ENCODE measurements at regions not wholly inside any gene's neighbourhood (a gene's known extent, or its start where the extent isn't known, plus 50 kb on each side); places are given as distances from the start of the nearest gene placed in this dataset.

- H3K4me1 ChIP-seq (ENCODE audit: control insufficient read depth in 2 of 3, insufficient read depth in 2 of 3, low read depth in 1 of 3, low read length in 3 of 3), result no peaks in the 10 kb centered on the region
- H3K9ac ChIP-seq (ENCODE audit: low read length in 3 of 3), result no peak overlapping the region
- H3K9me3 ChIP-seq (ENCODE audit: control insufficient read depth in 2 of 3, insufficient read depth in 1 of 3, low read length in 3 of 3), result peaks cover 0 to 3% (median 0%) of the 10 kb centered on the region in 3 donors
- no peak for TF ChIP-seq CTCF (IDR thresholded peaks at IDR 0.05; ENCODE audit: borderline replicate concordance, extremely low read depth, insufficient read depth)
- H3K27ac ChIP-seq (ENCODE audit: low read depth in 2 of 2, low read length in 2 of 2), result no peak overlapping the region
- no peak overlapping the region for H3K4me3 ChIP-seq (ENCODE audit: low read length in 3 of 3)
- H3K36me3 ChIP-seq (ENCODE audit: control insufficient read depth in 2 of 3, insufficient read depth in 3 of 3, low read length in 3 of 3), result no peaks in the 10 kb centered on the region
- no peak for FAIRE-seq
- no peaks in the 10 kb centered on the region for H3K27me3 ChIP-seq (ENCODE audit: control insufficient read depth, insufficient read depth, low read length)
- no peak for DNase-seq
- intact Hi-C loops (cut with DNase I), result no loop called here
Observed at GRCh38 chr17:70646673-70647072, 477.3 kb downstream of the KCNJ2 start.

DNA sequence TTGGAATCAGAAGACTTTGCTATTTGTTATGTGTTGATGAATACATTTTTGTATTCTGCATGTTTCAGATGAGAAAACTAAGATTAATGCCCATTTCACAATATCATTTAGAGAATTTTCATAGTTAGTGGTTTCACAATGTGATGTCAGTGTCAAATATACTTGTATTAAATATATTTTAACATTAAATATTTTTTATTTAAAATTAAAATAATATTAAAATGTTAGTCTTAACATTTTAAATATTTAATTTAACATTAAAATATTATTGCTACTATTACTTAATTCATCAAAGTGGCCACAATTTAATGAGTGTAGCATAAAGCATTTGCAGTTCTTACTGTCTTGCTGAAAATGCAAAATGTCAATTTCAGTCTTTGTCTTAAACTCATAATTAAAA is 478.8 kb downstream of the KCNJ2 start:
- no peaks in the 10 kb centered on the region for H3K27me3 ChIP-seq (ENCODE audit: control insufficient read depth, insufficient read depth, low read length)

DNA sequence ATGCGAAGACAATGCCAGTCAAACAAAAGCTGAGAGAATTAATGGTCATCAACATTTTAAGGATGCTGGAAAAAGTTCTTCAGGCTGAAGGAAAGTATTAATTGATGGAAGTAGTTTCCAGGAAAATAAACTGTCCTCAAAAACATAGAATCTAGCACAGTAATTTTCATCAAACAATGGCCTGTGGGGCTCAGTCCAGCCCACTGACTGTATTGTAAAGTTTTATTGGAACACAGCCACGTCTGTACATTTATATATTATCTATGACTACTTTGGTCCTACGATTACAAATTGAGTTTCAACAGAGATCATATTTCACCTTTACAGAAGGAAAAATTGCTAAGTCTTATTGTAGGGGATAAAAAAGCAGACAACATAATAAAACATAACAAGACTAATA is 484.5 kb downstream of the KCNJ2 start:
- H3K36me3 ChIP-seq (ENCODE audit: control insufficient read depth in 2 of 3, insufficient read depth in 3 of 3, low read length in 3 of 3), result no peaks in the 10 kb centered on the region
- intact Hi-C loops (cut with DNase I), result no loop called here
- no peaks in the 10 kb centered on the region for H3K9me3 ChIP-seq (ENCODE audit: control insufficient read depth in 2 of 3, insufficient read depth in 1 of 3, low read length in 3 of 3)
- FAIRE-seq, result no peak
- no peak for TF ChIP-seq CTCF (IDR thresholded peaks at IDR 0.05; ENCODE audit: borderline replicate concordance, extremely low read depth, insufficient read depth)
- H3K4me1 ChIP-seq (ENCODE audit: control insufficient read depth in 2 of 3, insufficient read depth in 2 of 3, low read depth in 1 of 3, low read length in 3 of 3), result no peaks in the 10 kb centered on the region
- H3K9ac ChIP-seq (ENCODE audit: low read length in 3 of 3), result no peak overlapping the region
- H3K4me3 ChIP-seq (ENCODE audit: low read length in 3 of 3), result no peak overlapping the region
- DNase-seq, result no peak
- H3K27ac ChIP-seq (ENCODE audit: low read depth in 2 of 2, low read length in 2 of 2), result no peak overlapping the region
- no peaks in the 10 kb centered on the region for H3K27me3 ChIP-seq (ENCODE audit: control insufficient read depth, insufficient read depth, low read length)

More for the DNA sequence above, 478.8 kb downstream of the KCNJ2 start:
- Histone ChIP-seq H3K36me3 (ENCODE audit: control insufficient read depth in 2 of 3, insufficient read depth in 3 of 3, low read length in 3 of 3) (no peaks in the 10 kb centered on the region), H3K4me1 (ENCODE audit: control insufficient read depth in 2 of 3, insufficient read depth in 2 of 3, low read depth in 1 of 3, low read length in 3 of 3) (no peaks in the 10 kb centered on the region), H3K27ac (ENCODE audit: low read depth in 2 of 2, low read length in 2 of 2) (no peak overlapping the region), H3K9me3 (ENCODE audit: control insufficient read depth in 2 of 3, insufficient read depth in 1 of 3, low read length in 3 of 3) (peaks cover 0 to 3% (median 0%) of the 10 kb centered on the region in 3 donors), H3K4me3 (ENCODE audit: low read length in 3 of 3) (no peak overlapping the region), H3K9ac (ENCODE audit: low read length in 3 of 3) (no peak overlapping the region)
- no peak for TF ChIP-seq CTCF (IDR thresholded peaks at IDR 0.05; ENCODE audit: borderline replicate concordance, extremely low read depth, insufficient read depth)
- no peak for DNase-seq
- intact Hi-C loops (cut with DNase I), result no loop called here
- FAIRE-seq, result peak; percentile 88

DNA sequence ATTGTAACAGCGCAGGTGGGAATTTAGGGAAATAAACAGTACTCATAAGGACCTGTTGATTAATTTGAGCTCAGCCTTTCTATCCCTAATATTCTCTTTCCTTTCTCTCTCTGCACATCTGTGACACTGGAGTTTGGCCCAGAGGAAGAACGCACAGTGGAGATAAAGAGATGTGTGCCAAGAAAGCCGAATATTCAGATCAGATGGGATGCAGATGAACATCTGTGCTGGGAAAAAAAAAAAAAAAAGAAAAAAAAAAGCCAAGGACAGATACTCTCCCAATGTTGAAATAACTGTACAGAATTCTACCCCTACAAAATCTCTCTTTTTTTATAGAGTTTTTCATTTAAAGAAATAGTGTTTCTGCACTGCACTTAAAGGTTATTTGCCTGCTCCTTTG is 485.4 kb downstream of the KCNJ2 start:
- no peaks in the 10 kb centered on the region for H3K27me3 ChIP-seq (ENCODE audit: control insufficient read depth, insufficient read depth, low read length)
- FAIRE-seq (no peak), DNase-seq (no peak)
- TF ChIP-seq CTCF (IDR thresholded peaks at IDR 0.05; ENCODE audit: borderline replicate concordance, extremely low read depth, insufficient read depth), result no peak
- no peaks in the 10 kb centered on the region for H3K36me3 ChIP-seq (ENCODE audit: control insufficient read depth in 2 of 3, insufficient read depth in 3 of 3, low read length in 3 of 3)
- H3K9ac ChIP-seq (ENCODE audit: low read length in 3 of 3), result no peak overlapping the region
- H3K4me1 ChIP-seq (ENCODE audit: control insufficient read depth in 2 of 3, insufficient read depth in 2 of 3, low read depth in 1 of 3, low read length in 3 of 3), result no peaks in the 10 kb centered on the region
- no peak overlapping the region for H3K4me3 ChIP-seq (ENCODE audit: low read length in 3 of 3)
- H3K27ac ChIP-seq (ENCODE audit: low read depth in 2 of 2, low read length in 2 of 2), result no peak overlapping the region
- intact Hi-C loops (cut with DNase I), result no loop called here
- H3K9me3 ChIP-seq (ENCODE audit: control insufficient read depth in 2 of 3, insufficient read depth in 1 of 3, low read length in 3 of 3), result no peaks in the 10 kb centered on the region

All from kidney (tissue), 13 donors.